Fibroblast of lung (primary cell): ENCODE measurements at regions not wholly inside any gene's neighbourhood (a gene's known extent, or its start where the extent isn't known, plus 50 kb on each side); places are given as distances from the start of the nearest gene placed in this dataset.

Source experiments
- DNase-seq, 2 donors: peaks; one replicate each; pipeline versions ENCODE4 v3.0.0 to v3.0.0-alpha.2; 2010; ENCODE audit warnings: low read depth in 2 of 2
- H2AFZ ChIP-seq: 2 replicates; pipeline ENCODE4 v1.5.1; 2012; ENCODE audit warnings: low read length, control low read depth, inconsistent platforms
- H3K27ac ChIP-seq: 2 replicates; pipeline ENCODE4 v1.5.1; 2011; ENCODE audit warnings: low read length, control low read depth; ENCODE audit not compliant: insufficient read depth
- H3K27me3 ChIP-seq: 2 replicates; pipeline ENCODE4 v1.5.1; 2011; ENCODE audit warnings: mild to moderate bottlenecking, low read length; ENCODE audit not compliant: control insufficient read depth, insufficient read depth
- H3K36me3 ChIP-seq: 2 replicates; pipeline ENCODE4 v1.5.1; 2011; ENCODE audit warnings: low read length; ENCODE audit not compliant: control insufficient read depth, insufficient read depth
- H3K4me1 ChIP-seq: 2 replicates; pipeline ENCODE4 v1.5.1; 2011; ENCODE audit warnings: low read length; ENCODE audit not compliant: control insufficient read depth, insufficient read depth; ENCODE audit errors: extremely low read depth
- H3K4me2 ChIP-seq: 2 replicates; pipeline ENCODE4 v1.5.1; 2011; ENCODE audit warnings: low read length, control low read depth; ENCODE audit not compliant: insufficient read depth; ENCODE audit errors: extremely low read depth
- H3K4me3 ChIP-seq, 4 experiments: fragments of 200-600 bp in 1 of 4; sonication (generic) in 1 of 4; replicated peaks in 1 of 4; 2 replicates each; pipeline ENCODE4 v1.5.1; 2011 to 2016; ENCODE audit warnings: low read length in 4 of 4, low read depth in 3 of 4, mild to moderate bottlenecking in 3 of 4, control low read depth in 2 of 4, inconsistent platforms in 1 of 4, mixed read lengths in 1 of 4; ENCODE audit not compliant: insufficient read depth in 1 of 4; ENCODE audit errors: control extremely low read depth in 1 of 4
- H3K79me2 ChIP-seq: 2 replicates; pipeline ENCODE4 v1.5.1; 2012; ENCODE audit warnings: mild to moderate bottlenecking, low read length, inconsistent platforms; ENCODE audit not compliant: control insufficient read depth, insufficient read depth
- H3K9ac ChIP-seq: 2 replicates; pipeline ENCODE4 v1.5.1; 2011; ENCODE audit warnings: mild to moderate bottlenecking, low read length, control low read depth; ENCODE audit not compliant: insufficient read depth
- H3K9me3 ChIP-seq: 2 replicates; pipeline ENCODE4 v1.5.1; 2012; ENCODE audit warnings: low read depth, low read length; ENCODE audit not compliant: control insufficient read depth, insufficient read depth
- H4K20me1 ChIP-seq: 2 replicates; pipeline ENCODE4 v1.5.1; 2011; ENCODE audit warnings: low read length; ENCODE audit not compliant: control insufficient read depth, insufficient read depth; ENCODE audit errors: extremely low read depth
- EZH2 ChIP-seq: IDR thresholded peaks from 2 replicates; pipeline ENCODE4 v1.5.1; 2012; ENCODE audit warnings: low read length, control low read depth, mild to moderate bottlenecking; ENCODE audit errors: missing control alignments
- TF ChIP-seq, protein P1 (sequence below), 2 donors: IDR thresholded peaks in 1 of 2; conservative IDR thresholded peaks in 1 of 2; 1 replicate in 1 of 2; 2 replicates in 1 of 2; pipeline ENCODE4 v1.5.1; 2011 to 2012; ENCODE audit warnings: low read length in 2 of 2, control low read depth in 1 of 2, inconsistent platforms in 1 of 2, low read depth in 1 of 2, mild to moderate bottlenecking in 1 of 2

GRCh38 chr21:28614791-28615190, 377.9 kb downstream of the LTN1 start:
- Histone ChIP-seq H3K79me2 (no peaks in the 10 kb centered on the region), H3K27me3 (no peaks in the 10 kb centered on the region), H3K4me3 (no peak overlapping the region), H3K4me1 (no peaks in the 10 kb centered on the region), H3K4me2 (no peak overlapping the region), H4K20me1 (no peaks in the 10 kb centered on the region), H3K27ac (no peak overlapping the region), H3K9me3 (no peaks in the 10 kb centered on the region), H2AFZ (no peak overlapping the region), H3K36me3 (no peaks in the 10 kb centered on the region), H3K9ac (no peak overlapping the region)
- DNase-seq: peak in 1 of 2 donors; percentile 53
- no peak for TF ChIP-seq EZH2
- TF ChIP-seq, protein P1, sequence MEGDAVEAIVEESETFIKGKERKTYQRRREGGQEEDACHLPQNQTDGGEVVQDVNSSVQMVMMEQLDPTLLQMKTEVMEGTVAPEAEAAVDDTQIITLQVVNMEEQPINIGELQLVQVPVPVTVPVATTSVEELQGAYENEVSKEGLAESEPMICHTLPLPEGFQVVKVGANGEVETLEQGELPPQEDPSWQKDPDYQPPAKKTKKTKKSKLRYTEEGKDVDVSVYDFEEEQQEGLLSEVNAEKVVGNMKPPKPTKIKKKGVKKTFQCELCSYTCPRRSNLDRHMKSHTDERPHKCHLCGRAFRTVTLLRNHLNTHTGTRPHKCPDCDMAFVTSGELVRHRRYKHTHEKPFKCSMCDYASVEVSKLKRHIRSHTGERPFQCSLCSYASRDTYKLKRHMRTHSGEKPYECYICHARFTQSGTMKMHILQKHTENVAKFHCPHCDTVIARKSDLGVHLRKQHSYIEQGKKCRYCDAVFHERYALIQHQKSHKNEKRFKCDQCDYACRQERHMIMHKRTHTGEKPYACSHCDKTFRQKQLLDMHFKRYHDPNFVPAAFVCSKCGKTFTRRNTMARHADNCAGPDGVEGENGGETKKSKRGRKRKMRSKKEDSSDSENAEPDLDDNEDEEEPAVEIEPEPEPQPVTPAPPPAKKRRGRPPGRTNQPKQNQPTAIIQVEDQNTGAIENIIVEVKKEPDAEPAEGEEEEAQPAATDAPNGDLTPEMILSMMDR (conservative IDR thresholded peaks at IDR 0.05 in 1 of 2, IDR thresholded peaks at IDR 0.05 in 1 of 2; ENCODE audit: low read depth in 1 of 2, low read length in 2 of 2): no peak

GRCh38 chr21:28608646-28609045, 384.0 kb downstream of the LTN1 start:
- Histone ChIP-seq H3K9me3 (no peaks in the 10 kb centered on the region), H3K9ac (no peak overlapping the region), H3K27me3 (no peaks in the 10 kb centered on the region), H3K36me3 (no peaks in the 10 kb centered on the region), H2AFZ (no peak overlapping the region), H3K4me1 (no peaks in the 10 kb centered on the region), H3K27ac (no peak overlapping the region), H3K4me3 (no peak overlapping the region), H3K4me2 (no peak overlapping the region), H4K20me1 (no peaks in the 10 kb centered on the region), H3K79me2 (no peaks in the 10 kb centered on the region)
- TF ChIP-seq EZH2: no peak
- TF ChIP-seq, protein P1 (conservative IDR thresholded peaks at IDR 0.05 in 1 of 2, IDR thresholded peaks at IDR 0.05 in 1 of 2; ENCODE audit: low read depth in 1 of 2, low read length in 2 of 2): no peak
- no peak for DNase-seq

- no peak overlapping the region for H3K4me2 ChIP-seq
- no peak overlapping the region for H3K4me3 ChIP-seq
- no peaks in the 10 kb centered on the region for H3K4me1 ChIP-seq
- no peak overlapping the region for H3K9ac ChIP-seq
- no peaks in the 10 kb centered on the region for H3K36me3 ChIP-seq
- no peak for TF ChIP-seq EZH2
- TF ChIP-seq, protein P1 (conservative IDR thresholded peaks at IDR 0.05 in 1 of 2, IDR thresholded peaks at IDR 0.05 in 1 of 2; ENCODE audit: low read depth in 1 of 2, low read length in 2 of 2): no peak
- no peaks in the 10 kb centered on the region for H4K20me1 ChIP-seq
- H3K9me3 ChIP-seq: no peaks in the 10 kb centered on the region
- no peak overlapping the region for H2AFZ ChIP-seq
- no peak overlapping the region for H3K27ac ChIP-seq
- H3K27me3 ChIP-seq: no peaks in the 10 kb centered on the region
- DNase-seq: no peak
- H3K79me2 ChIP-seq: no peaks in the 10 kb centered on the region
These were observed 385.1 kb downstream of the LTN1 start for GRCh38 chr21:28607545-28607944.
